OCI-LY7 (cell line): ENCODE measurements at regions not wholly inside any gene's neighbourhood (a gene's known extent, or its start where the extent isn't known, plus 50 kb on each side); places are given as distances from the start of the nearest gene placed in this dataset.

ENCODE experiments used
- BruUV-seq: library from RNA; stranded (reverse); fragments of 400-500 nt; replicated peaks from 2 replicates; lab custom pipeline; 2021; lab: Mats Ljungman, UMichigan
- CTCF ChIA-PET: fragments of 300-600 bp; sonication (Branson Sonifier 250); formaldehyde crosslinking; loops from one replicate; lab custom pipeline; 2022; ENCODE audit warnings: antibody characterized with exemption; ENCODE audit not compliant: unreplicated experiment; lab: Charles Lee
- POLR2A ChIA-PET: fragments of 300-600 bp; sonication (Branson Sonifier 250); formaldehyde crosslinking; loops from one replicate; lab custom pipeline; 2022; ENCODE audit warnings: antibody characterized with exemption; lab: Charles Lee
- DNase-seq: peaks from one replicate; pipeline ENCODE4 v3.0.0-alpha.2; 2015; ENCODE audit warnings: low spot score
- H2AFZ ChIP-seq: fragments of 200-600 bp; sonication (generic), shearing (Covaris generic); 2 replicates; pipeline ENCODE4 v1.6.1; 2014; ENCODE audit warnings: mild to moderate bottlenecking, antibody characterized with exemption, low read length, moderate library complexity
- H3K27ac ChIP-seq: fragments of 200-600 bp; sonication (generic); 2 replicates; pipeline ENCODE4 v1.5.1; 2014; ENCODE audit warnings: mixed run types, low read depth, mild to moderate bottlenecking, moderate library complexity, low read length, inconsistent platforms; ENCODE audit not compliant: poor library complexity, severe bottlenecking
- H3K36me3 ChIP-seq: fragments of 200-600 bp; sonication (generic); 2 replicates; pipeline ENCODE4 v1.6.1; 2014; ENCODE audit warnings: mild to moderate bottlenecking, antibody characterized with exemption, low read length, moderate library complexity, mixed read lengths; ENCODE audit not compliant: insufficient read depth
- H3K4me1 ChIP-seq: fragments of 200-600 bp; sonication (generic); 2 replicates; pipeline ENCODE4 v1.5.1; 2014; ENCODE audit warnings: mild to moderate bottlenecking, low read length; ENCODE audit not compliant: insufficient read depth, poor library complexity, severe bottlenecking
- H3K4me2 ChIP-seq: fragments of 200-600 bp; sonication (generic); 2 replicates; pipeline ENCODE4 v1.6.1; 2014; ENCODE audit warnings: mild to moderate bottlenecking, low read length
- H3K4me3 ChIP-seq: fragments of 200-600 bp; sonication (generic); 2 replicates; pipeline ENCODE4 v1.5.1; 2014; ENCODE audit warnings: mild to moderate bottlenecking, low read depth, low read length; ENCODE audit not compliant: poor library complexity, severe bottlenecking
- H3K79me2 ChIP-seq: fragments of 200-600 bp; sonication (generic); 2 replicates; pipeline ENCODE4 v1.6.1; 2016; ENCODE audit warnings: low read depth, mild to moderate bottlenecking, low read length, moderate library complexity, mixed read lengths; ENCODE audit not compliant: insufficient read depth
- H3K9me2 ChIP-seq: fragments of 200-600 bp; sonication (generic); 2 replicates; pipeline ENCODE4 v1.6.1; 2016; ENCODE audit warnings: mild to moderate bottlenecking, low read length, mixed read lengths; ENCODE audit not compliant: insufficient read depth
- H3K9me3 ChIP-seq: fragments of 200-600 bp; sonication (generic); 2 replicates; pipeline ENCODE4 v1.6.1; 2014; ENCODE audit warnings: mild to moderate bottlenecking, mixed run types, low read length, mixed read lengths
- H4K20me1 ChIP-seq: fragments of 200-600 bp; sonication (generic); 2 replicates; pipeline ENCODE4 v1.6.1; 2014; ENCODE audit warnings: mild to moderate bottlenecking, antibody characterized with exemption, low read length, moderate library complexity, mixed read lengths; ENCODE audit not compliant: insufficient read depth
- EZH2phosphoT487 ChIP-seq: fragments of 200-600 bp; sonication (generic); IDR thresholded peaks from 2 replicates; pipeline ENCODE4 v1.6.1; 2018; ENCODE audit warnings: low read depth, borderline replicate concordance, mild to moderate bottlenecking, mixed run types, antibody characterized with exemption, low read length, moderate library complexity, mixed read lengths
- intact Hi-C: fragments of 100-400 bp; cut with micrococcal nuclease; formaldehyde crosslinking; loops from one replicate; pipeline ENCODE4 v1.10.0; 2022; ENCODE audit not compliant: unreplicated experiment
- TF ChIP-seq, protein P1 (sequence below): fragments of 200-600 bp; sonication (generic); conservative IDR thresholded peaks from 2 replicates; pipeline ENCODE4 v1.5.1; 2014; ENCODE audit warnings: mild to moderate bottlenecking, antibody characterized with exemption, low read length, moderate library complexity, mixed read lengths

DNA sequence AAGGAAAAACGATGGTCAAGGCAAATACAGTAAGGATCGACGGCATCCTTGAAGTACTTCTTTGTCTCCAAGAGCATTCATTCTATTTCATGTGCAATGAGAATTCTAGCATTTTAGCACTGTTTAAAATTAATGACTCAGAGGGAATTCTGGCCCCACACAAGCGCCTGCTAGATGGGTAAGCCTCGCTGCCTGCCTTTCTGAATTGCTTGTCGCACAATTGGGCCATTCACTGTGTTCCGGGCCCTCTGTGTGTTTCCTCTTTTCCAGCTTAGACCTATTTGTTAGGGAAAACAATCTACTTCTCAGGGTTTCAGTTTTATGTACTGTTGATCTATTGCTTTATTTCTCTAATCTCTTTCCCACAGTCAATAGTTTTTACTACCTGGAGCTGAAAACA is 204.7 kb upstream of the ZNF32 start:
- Histone ChIP-seq H2AFZ (no peak overlapping the region), H3K9me3 (no peaks in the 10 kb centered on the region), H4K20me1 (no peaks in the 10 kb centered on the region), H3K79me2 (no peaks in the 10 kb centered on the region), H3K4me1 (no peaks in the 10 kb centered on the region), H3K36me3 (no peaks in the 10 kb centered on the region), H3K27ac (no peak overlapping the region), H3K4me3 (no peak overlapping the region), H3K9me2 (no peaks in the 10 kb centered on the region), H3K4me2 (no peak overlapping the region)
- ChIA-PET POLR2A (no interaction called here), CTCF (no interaction called here)
- no peak for DNase-seq
- no peak for TF ChIP-seq EZH2phosphoT487
- TF ChIP-seq, protein P1, sequence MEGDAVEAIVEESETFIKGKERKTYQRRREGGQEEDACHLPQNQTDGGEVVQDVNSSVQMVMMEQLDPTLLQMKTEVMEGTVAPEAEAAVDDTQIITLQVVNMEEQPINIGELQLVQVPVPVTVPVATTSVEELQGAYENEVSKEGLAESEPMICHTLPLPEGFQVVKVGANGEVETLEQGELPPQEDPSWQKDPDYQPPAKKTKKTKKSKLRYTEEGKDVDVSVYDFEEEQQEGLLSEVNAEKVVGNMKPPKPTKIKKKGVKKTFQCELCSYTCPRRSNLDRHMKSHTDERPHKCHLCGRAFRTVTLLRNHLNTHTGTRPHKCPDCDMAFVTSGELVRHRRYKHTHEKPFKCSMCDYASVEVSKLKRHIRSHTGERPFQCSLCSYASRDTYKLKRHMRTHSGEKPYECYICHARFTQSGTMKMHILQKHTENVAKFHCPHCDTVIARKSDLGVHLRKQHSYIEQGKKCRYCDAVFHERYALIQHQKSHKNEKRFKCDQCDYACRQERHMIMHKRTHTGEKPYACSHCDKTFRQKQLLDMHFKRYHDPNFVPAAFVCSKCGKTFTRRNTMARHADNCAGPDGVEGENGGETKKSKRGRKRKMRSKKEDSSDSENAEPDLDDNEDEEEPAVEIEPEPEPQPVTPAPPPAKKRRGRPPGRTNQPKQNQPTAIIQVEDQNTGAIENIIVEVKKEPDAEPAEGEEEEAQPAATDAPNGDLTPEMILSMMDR = no peak
- intact Hi-C loops = no loop called here
- BruUV-seq = no TSS peak

DNA sequence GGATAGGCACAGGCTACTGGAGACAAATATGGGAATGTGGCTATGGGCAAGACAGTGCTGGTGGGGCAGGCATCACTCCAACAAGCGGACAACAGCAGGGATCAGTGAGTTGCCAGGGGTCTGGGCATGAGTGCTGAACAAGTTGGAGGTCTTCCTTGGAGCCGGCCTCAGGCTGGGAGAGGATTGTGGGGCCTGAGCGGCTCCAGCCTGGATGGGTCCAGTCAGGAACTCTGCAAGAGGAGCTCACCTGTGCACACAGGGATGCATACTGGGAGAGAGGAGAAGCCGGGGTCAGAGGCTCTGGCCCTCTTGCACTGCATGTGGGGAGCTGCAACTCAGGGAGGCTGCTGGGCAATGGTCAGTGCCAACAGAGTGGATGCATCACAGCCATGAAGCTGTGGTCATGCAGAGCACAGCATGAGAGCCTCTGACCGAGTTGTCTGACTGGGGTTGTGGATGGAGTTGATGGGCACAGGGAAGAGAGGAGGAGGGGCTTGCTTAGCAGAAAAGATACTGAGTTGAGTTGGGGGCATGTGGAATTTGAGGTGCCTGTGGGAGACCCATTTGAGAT is 204.0 kb upstream of the ZNF32 start:
- no peak overlapping the region for H3K4me2 ChIP-seq
- no TSS peak for BruUV-seq
- TF ChIP-seq EZH2phosphoT487 = no peak
- TF ChIP-seq, protein P1 = no peak
- POLR2A ChIA-PET = no interaction called here
- H4K20me1 ChIP-seq = no peaks in the 10 kb centered on the region
- DNase-seq = no peak
- CTCF ChIA-PET = no interaction called here
- H3K36me3 ChIP-seq = no peaks in the 10 kb centered on the region
- no peak overlapping the region for H3K4me3 ChIP-seq
- H3K79me2 ChIP-seq = no peaks in the 10 kb centered on the region
- no peak overlapping the region for H3K27ac ChIP-seq
- no peaks in the 10 kb centered on the region for H3K4me1 ChIP-seq
- H2AFZ ChIP-seq = no peak overlapping the region
- H3K9me2 ChIP-seq = no peaks in the 10 kb centered on the region
- H3K9me3 ChIP-seq = no peaks in the 10 kb centered on the region
- intact Hi-C loops = no loop called here

DNA sequence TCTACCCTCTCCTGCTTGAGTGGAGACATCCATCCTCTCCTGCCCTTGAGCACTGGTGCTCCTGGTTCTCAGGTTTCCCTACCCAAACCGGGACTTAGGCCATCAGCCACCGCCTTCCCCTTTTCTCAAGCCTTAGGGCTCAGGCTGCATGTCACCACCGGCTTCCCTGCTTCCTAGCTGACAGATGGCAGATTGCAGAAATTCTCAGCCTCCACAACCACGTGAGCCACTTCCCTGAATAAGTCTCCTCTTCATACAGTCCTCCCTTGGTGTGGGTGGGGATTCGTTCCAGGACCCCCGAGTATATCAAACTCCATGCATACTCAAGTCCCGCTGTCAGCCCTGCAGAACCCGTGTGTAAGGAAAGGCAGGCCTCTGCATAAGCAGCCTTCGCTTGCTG is 203.5 kb upstream of the ZNF32 start:
- Histone ChIP-seq H2AFZ (no peak overlapping the region), H4K20me1 (no peaks in the 10 kb centered on the region), H3K27ac (no peak overlapping the region), H3K36me3 (no peaks in the 10 kb centered on the region), H3K4me3 (no peak overlapping the region), H3K4me2 (no peak overlapping the region), H3K79me2 (no peaks in the 10 kb centered on the region), H3K9me2 (no peaks in the 10 kb centered on the region), H3K4me1 (no peaks in the 10 kb centered on the region), H3K9me3 (no peaks in the 10 kb centered on the region)
- TF ChIP-seq, protein P1 = no peak
- DNase-seq = no peak
- CTCF ChIA-PET = no interaction called here
- POLR2A ChIA-PET = no interaction called here
- BruUV-seq = no TSS peak
- intact Hi-C loops = no loop called here
